ENCODE measurements at regions not wholly inside any gene's neighbourhood (a gene's known extent, or its start where the extent isn't known, plus 50 kb on each side); places are given as distances from the start of the nearest gene placed in this dataset.

DNA sequence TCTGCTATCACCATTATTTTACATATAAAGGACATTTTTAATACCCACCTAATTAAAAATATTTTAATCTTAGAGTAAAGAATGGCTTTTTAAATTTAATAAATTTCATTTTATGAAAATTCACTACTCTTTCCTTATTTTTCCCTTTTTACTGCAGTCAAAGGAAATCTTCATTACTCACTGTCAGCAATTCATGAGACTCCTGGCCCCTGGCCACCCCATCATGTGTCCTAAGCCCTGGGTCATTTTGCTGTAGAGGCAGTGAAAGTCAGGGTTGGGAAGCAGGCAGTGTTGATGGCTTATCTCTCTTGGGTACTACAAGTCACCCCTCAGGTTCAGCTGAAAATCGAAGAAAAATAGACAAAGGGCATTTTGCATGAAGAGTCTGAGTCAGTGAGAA, 468.6 kb upstream of the CCL2 start:
- TF ChIP-seq GATA2 (IDR thresholded peaks at IDR 0.05; ENCODE audit: low read depth, low read length) (no peak), GATA3 (IDR thresholded peaks at IDR 0.05; ENCODE audit: low read depth, low read length) (no peak)

DNA sequence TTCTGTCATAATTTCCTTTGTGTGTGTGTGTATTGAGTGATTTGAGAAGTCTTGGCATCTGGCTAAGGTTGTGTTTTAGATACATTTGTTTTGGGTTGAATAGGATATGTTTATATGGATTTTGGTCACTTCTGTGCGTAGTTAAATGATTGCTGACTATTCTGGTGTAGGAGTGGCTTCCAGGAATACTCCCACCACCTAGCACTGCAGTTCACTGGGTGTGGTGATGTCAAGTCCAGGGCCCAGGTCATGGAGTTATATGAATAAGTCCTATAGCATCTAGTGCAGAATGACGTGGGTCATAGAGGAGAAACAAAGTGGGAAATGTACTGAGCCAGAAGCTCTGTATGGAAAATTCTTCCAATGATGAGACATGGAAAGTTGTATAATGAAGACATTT, 465.4 kb upstream of the CCL2 start:
- no peak for TF ChIP-seq GATA3 (IDR thresholded peaks at IDR 0.05; ENCODE audit: low read depth, low read length)
- TF ChIP-seq GATA2 (IDR thresholded peaks at IDR 0.05; ENCODE audit: low read depth, low read length) = no peak

DNA sequence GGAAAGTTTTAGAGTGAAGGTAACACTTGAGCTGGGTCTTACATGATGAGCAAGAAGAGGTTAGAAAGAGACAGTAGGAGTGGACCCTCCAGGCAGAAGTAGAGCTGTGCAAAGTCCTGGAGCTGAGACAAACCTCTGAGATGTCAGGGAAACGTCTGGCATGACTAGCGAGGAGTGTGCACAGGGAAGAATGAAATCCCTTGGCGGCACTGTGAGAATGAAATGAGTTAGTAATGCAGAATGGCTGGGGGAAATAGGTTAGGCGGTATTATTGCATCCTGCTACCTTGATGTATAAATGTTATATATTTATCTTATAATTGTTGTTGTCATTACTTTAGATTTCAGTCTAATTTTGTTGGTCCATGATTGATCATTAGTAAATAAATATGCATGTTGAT, 457.9 kb upstream of the CCL2 start:
- TF ChIP-seq GATA3 (IDR thresholded peaks at IDR 0.05; ENCODE audit: low read depth, low read length) (no peak), GATA2 (IDR thresholded peaks at IDR 0.05; ENCODE audit: low read depth, low read length) (no peak)

DNA sequence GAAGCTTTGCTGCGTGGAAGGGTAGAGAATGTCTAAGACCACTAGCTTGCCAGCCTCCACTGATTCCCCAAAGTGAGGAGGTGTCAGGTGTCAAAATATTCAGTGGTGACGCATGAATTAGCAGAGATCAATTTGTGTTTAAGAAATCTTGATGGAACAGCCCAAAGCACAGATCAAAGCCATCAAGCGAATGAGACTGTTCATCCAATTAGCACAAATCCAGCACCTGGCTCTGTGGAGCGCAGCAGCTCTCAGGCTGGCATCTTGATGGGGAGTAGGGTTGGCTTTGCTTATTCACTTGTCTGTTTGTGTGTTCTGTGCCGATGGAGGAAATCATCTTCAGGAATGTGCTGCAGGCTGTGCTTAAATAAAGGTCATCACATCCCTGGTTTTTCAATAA, 456.8 kb upstream of the CCL2 start:
- TF ChIP-seq GATA3 (IDR thresholded peaks at IDR 0.05; ENCODE audit: low read depth, low read length) = no peak
- TF ChIP-seq GATA2 (IDR thresholded peaks at IDR 0.05; ENCODE audit: low read depth, low read length) = no peak

DNA sequence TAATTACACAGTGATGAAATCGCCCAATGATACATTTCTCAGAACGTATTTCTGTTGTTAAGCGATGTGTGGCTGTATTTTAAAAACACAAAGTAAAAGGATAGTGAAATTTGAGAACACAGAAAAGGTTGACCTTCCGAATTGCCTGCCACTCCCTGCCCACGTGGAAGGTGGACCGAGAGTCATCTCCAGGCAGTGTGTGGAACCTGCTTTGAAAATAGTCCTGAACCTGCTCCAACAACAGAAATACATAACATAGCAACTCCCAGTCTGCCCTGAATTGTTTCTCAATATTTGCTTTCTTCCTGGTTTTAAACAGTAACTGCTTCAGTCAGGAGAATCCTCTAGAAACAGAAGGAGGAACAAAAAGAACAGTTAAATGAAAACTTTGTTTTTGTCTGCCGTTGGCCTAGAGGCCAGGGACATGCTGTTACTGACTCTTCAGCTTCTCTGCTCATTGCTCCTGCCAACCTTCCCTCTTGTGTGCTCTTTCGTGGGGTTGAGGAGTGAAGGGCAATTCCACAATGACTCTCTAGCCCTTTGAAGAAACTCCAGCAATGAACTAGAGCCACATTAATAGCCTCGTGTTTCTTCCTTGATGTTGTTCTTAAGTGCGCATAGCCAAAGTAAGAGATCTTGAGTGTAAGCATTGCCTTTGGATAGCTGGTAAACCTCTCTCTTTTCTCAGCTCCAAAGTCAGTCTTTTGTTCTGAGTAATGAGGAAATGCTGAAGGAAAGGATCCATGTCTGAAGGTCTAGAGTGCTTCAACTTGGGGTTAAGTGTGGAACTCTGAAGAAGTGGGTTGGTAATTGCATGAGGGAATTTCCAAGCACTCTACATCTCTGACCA, 452.5 kb upstream of the CCL2 start:
- TF ChIP-seq GATA3 (IDR thresholded peaks at IDR 0.05; ENCODE audit: low read depth, low read length) = no peak
- no peak for TF ChIP-seq GATA2 (IDR thresholded peaks at IDR 0.05; ENCODE audit: low read depth, low read length)

DNA sequence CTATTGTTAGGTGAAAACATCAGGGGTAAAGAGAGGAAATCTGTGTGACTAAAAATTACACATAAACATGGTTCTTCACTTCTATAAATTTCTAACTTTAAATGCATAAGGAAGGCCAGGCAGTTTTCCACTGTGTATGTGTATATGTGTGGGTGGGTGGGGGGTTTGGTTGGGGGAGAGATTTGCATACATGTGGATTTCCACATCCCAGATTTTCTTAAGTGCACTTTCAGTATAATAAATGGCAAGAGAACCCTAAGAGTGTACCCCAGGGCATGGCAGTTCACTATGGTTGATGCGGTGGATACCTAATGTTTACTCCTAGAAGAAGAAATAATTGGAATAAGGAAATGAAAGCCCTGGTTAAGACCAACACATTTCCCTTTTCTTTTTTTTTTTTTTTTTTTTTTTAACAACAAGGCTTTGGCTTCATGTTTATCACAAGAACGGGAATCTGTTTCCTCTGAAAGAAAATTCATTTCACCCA, 451.8 kb upstream of the CCL2 start:
- TF ChIP-seq GATA3 (IDR thresholded peaks at IDR 0.05; ENCODE audit: low read depth, low read length) = no peak
- TF ChIP-seq GATA2 (IDR thresholded peaks at IDR 0.05; ENCODE audit: low read depth, low read length) = no peak

DNA sequence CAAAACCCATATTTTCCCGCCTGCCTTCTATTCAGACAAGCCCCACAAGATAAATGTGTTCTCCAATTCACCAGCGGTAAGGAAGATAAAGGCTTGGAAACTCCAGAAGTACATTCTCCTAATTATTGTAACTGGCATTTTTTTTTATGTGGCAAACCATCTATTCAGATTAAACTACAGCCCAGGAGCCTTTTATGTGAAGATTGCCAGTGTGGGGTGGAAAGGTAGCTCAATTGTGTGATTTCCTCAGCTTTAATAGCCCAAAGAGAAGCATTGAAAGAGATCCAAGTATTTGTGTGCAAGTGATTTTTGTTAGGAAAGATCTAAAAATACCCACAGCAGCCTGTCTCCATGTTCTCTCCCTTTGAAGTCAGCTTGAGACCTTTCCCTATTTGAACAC, 451.4 kb upstream of the CCL2 start:
- TF ChIP-seq GATA2 (IDR thresholded peaks at IDR 0.05; ENCODE audit: low read depth, low read length) = no peak

DNA sequence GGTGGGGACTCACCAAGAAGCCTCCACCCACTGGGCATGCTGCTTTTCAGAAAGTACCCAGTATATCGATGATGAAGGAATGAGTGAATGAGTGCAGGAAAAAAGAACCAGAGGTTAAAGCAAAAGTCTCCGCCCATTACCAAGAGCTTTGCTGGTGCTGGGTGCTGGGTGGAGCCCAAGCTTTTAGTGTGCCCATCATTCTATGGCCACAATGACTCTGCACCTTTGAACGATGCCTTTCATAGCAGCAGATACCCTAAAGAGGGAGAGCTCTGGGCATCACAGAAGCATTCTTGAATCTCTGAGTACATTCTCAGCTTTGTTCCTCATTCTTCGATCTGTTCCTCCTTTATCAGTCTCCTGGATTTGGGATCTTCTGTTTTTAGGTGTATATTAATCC, 450.7 kb upstream of the CCL2 start:
- TF ChIP-seq GATA2 (IDR thresholded peaks at IDR 0.05; ENCODE audit: low read depth, low read length) = no peak
- no peak for TF ChIP-seq GATA3 (IDR thresholded peaks at IDR 0.05; ENCODE audit: low read depth, low read length)

DNA sequence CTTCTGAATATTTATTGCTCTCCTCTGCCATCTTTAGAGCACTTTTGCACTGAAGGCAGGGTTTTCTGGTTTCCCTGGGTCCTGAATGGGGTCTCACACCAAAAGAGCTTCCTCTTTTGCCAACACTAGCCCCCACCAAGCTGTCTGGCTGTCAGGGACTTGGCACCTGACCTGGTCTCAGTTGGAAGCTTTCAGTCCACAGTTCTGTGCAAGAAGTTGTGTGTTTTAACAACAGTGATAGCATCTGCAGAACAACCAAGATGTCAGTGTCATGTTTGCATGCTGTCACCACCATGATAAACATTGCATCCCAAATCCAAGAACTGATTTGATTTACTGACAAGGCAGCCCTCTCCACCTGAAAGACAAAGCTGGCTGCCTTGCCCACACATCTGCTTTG, 448.5 kb upstream of the CCL2 start:
- no peak for TF ChIP-seq GATA3 (IDR thresholded peaks at IDR 0.05; ENCODE audit: low read depth, low read length)
- no peak for TF ChIP-seq GATA2 (IDR thresholded peaks at IDR 0.05; ENCODE audit: low read depth, low read length)

DNA sequence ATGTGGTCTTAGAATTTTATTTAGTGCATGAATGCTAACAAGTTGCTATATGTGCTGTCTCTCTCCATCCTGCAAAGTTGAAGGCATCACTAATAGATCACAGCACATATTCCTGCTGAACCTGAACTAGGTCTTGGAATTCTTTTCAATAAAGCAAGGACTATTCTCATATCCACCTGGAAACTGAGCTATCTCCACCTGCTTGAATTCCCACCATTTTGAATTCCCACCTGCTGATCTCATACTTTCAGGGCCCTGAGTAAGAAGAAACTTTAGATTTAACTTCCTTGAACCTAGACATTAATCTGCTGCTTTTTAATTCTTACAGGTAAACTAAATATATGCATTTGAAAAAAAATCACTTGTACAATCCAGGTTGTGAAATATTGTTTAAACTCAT, 445.3 kb upstream of the CCL2 start:
- TF ChIP-seq GATA2 (IDR thresholded peaks at IDR 0.05; ENCODE audit: low read depth, low read length) = no peak
- TF ChIP-seq GATA3 (IDR thresholded peaks at IDR 0.05; ENCODE audit: low read depth, low read length) = no peak

DNA sequence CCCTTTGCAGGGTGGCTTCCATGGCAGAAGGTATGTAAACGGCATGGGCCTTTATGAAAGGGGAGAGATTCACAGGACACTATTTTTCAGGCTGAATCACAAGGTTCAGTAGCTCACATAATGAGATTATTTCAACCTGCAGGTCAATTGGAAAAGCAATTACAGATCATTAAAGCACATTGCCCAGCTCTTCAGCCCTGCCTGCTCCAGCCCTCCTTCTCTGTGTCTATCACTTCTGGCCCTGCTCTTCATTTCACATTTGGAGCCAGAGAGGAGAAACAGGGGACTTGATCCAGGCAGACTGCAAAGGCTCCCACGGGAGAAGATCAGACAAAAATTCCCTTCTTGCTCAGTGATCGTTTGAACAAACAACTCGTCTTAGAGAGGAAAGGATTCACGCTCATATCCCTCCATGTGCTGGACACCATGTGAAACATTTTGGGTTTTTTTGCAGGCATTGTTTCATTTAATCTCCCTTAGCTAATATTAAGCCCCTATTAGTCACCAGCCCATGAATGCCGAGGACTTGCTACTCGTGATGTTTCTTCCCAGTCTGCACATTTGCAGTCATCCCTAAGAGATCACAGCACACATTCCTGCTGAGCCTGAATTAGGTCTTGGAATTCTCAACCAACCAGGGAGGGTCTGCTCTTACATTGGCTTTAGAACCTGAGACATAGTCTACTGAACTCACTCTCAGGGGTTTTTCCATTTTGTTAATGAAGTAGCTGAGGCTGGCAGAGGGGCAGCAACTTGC, 443.9 kb upstream of the CCL2 start:
- TF ChIP-seq GATA2 (IDR thresholded peaks at IDR 0.05; ENCODE audit: low read depth, low read length) (no peak), GATA3 (IDR thresholded peaks at IDR 0.05; ENCODE audit: low read depth, low read length) (no peak)

DNA sequence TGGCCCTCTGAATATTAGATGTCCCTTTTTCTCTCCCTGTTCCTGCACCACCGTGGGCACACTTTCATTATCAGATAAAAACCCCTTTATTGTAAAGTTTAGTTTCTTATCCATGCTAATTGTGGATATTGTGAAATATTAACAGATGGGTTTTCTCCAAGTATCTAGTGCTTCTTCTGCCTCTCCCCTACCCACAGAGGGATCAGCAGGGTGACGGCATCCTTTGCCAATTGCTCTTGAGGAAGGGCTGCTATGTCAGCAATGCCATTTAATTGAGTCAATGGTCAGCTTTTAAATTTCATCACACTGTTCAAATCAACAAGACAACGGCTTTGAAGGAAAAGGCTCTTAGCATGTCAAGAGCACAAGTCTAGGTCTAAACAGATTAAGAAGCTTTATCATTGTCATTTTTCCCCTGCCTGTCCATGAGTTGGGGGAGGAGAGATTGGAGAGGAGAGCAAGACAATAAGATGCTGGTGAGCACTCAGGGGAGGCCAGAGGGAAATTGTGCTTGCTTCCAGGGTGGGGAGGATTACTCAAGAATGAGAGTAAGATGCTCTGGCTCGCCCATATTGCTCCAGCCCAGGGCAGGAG, 443.0 kb upstream of the CCL2 start:
- no peak for TF ChIP-seq GATA3 (IDR thresholded peaks at IDR 0.05; ENCODE audit: low read depth, low read length)

DNA sequence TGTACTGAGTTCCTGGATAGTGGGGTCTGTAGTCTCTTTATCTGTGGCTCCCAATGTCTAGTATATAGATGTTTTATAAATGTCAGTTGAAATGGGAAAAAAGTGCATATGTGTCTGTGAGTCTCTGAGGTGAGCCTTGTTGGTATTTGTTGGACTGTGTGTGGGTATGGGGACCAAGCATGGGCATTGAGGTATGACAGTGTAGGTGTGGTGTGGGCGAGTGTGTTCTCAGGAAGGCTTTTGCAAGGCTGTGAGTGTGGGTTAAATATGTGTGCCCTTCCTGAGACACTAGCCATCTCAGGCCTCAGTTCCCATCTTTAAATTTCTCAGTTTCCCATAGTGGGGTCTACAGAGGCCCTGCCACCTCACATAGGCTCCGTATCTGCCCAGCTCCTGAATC, 440.2 kb upstream of the CCL2 start:
- TF ChIP-seq GATA2 (IDR thresholded peaks at IDR 0.05; ENCODE audit: low read depth, low read length) (no peak), GATA3 (IDR thresholded peaks at IDR 0.05; ENCODE audit: low read depth, low read length) (no peak)

DNA sequence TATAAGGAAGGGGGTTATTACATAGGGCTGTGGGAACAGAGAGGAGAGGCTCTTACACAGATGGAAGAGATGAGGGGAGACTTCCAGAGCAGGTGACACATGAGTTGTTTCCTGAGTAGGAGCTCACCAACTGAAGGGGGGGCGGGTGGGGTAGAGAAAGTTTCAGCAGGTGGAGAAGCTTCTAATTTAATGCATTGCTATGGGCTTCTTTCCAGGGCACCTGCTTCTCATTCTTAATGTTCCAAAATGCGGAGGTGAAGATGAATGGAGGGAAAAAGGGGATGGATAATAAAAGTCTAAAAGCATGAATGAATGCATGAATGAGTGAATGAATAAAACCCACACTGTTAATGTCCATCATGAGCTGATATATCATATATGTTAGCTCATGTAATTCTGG, 439.0 kb upstream of the CCL2 start:
- TF ChIP-seq GATA3 (IDR thresholded peaks at IDR 0.05; ENCODE audit: low read depth, low read length) (no peak), GATA2 (IDR thresholded peaks at IDR 0.05; ENCODE audit: low read depth, low read length) (no peak)
